ENCODE measurements at regions not wholly inside any gene's neighbourhood (a gene's known extent, or its start where the extent isn't known, plus 50 kb on each side); places are given as distances from the start of the nearest gene placed in this dataset.

DNA sequence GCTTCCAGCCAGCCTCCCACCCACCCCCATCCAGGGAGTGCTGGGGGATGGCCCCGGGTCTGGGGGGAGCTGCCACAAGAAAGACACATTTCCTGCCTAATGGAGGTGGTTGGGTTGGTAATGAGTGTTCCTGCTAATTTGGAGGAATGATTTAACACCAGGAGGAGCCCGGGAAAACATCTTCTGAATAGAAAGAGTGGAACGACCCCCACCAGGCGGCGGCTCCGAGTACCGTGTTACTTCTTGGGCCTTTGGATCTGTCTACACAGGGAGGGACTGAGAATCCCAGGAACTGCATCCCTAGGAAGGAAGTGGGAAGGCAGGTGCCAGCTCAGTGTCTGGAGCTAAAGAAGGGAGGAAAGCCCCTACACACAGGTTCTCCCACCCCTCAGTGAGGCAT lies 64.6 kb downstream of the TSPAN17 start:
- CTCF ChIA-PET = interaction anchor here (1.5 kb wide), 1 partner anchor 51 kb away, joined by 5 read pairs; no protein-coding TSS in a partner anchor

GRCh38 chr5:176712546-176713304 lies 65.4 kb downstream of the TSPAN17 start:
- no peak for TF ChIP-seq CTCF (IDR thresholded peaks at IDR 0.05; ENCODE audit: insufficient read depth, low read depth, low read length)
- CTCF ChIA-PET = interaction anchor here (0.7 to 1.5 kb wide), 2 partner anchors 51 to 1503 kb away, joined by 3 to 5 read pairs; no protein-coding TSS in a partner anchor
- H3K27me3 ChIP-seq (ENCODE audit: control insufficient read depth, insufficient read depth, low read length) = peaks cover 21% of the 10 kb centered on the region

More for the DNA sequence above, 64.6 kb downstream of the TSPAN17 start:
- peaks cover 21% of the 10 kb centered on the region for H3K27me3 ChIP-seq (ENCODE audit: control insufficient read depth, insufficient read depth, low read length)
- no peak for TF ChIP-seq CTCF (IDR thresholded peaks at IDR 0.05; ENCODE audit: insufficient read depth, low read depth, low read length)
- POLR2A ChIA-PET = no interaction called here
- DNase-seq (ENCODE audit: low read depth) = no peak
- no peaks in the 10 kb centered on the region for H3K36me3 ChIP-seq (ENCODE audit: control insufficient read depth, insufficient read depth, low read length)
- H3K4me3 ChIP-seq (ENCODE audit: low read depth, low read length) = no peak overlapping the region

DNA sequence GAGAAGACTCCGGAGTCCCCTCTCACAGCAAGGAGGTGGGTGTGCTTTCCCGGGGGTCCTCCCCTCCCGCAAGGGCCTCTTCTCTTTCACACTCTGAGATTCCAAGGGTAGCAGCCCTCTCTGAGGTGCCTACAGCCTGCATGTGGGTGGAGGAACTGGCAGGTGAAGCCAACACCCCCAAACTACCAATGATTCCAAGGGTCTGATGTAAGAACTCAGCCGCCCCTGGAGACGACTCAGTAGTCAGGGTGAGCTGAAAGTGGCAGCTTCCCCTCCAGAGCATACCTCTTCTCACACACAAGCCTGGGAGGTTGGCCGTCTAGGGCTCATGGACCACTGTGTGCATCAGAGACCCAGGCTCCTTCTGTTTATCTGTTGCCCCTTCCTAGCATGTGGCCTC lies 66.1 kb downstream of the TSPAN17 start:
- Histone ChIP-seq H3K27me3 (ENCODE audit: control insufficient read depth, insufficient read depth, low read length) (peaks cover 24% of the 10 kb centered on the region), H3K4me3 (ENCODE audit: low read depth, low read length) (no peak overlapping the region), H3K36me3 (ENCODE audit: control insufficient read depth, insufficient read depth, low read length) (no peaks in the 10 kb centered on the region)
- POLR2A ChIA-PET = no interaction called here
- TF ChIP-seq CTCF (IDR thresholded peaks at IDR 0.05; ENCODE audit: insufficient read depth, low read depth, low read length) = no peak
- no peak for DNase-seq (ENCODE audit: low read depth)
- CTCF ChIA-PET = interaction anchor here (0.7 to 1.5 kb wide), 2 partner anchors 52 to 1502 kb away, joined by 3 to 5 read pairs; no protein-coding TSS in a partner anchor

More at GRCh38 chr5:176712546-176713304, 65.4 kb downstream of the TSPAN17 start:
- no peaks in the 10 kb centered on the region for H3K36me3 ChIP-seq (ENCODE audit: control insufficient read depth, insufficient read depth, low read length)
- DNase-seq (ENCODE audit: low read depth) = no peak
- POLR2A ChIA-PET = no interaction called here
- H3K4me3 ChIP-seq (ENCODE audit: low read depth, low read length) = no peak overlapping the region

- TF ChIP-seq CTCF (IDR thresholded peaks at IDR 0.05; ENCODE audit: insufficient read depth, low read depth, low read length) = no peak
- Histone ChIP-seq H3K4me3 (ENCODE audit: low read depth, low read length) (no peak overlapping the region), H3K27me3 (ENCODE audit: control insufficient read depth, insufficient read depth, low read length) (peaks cover 25% of the 10 kb centered on the region), H3K36me3 (ENCODE audit: control insufficient read depth, insufficient read depth, low read length) (no peaks in the 10 kb centered on the region)
- ChIA-PET POLR2A (no interaction called here), CTCF (interaction anchor here (0.9 kb wide), 1 partner anchor 13 kb away, joined by 3 read pairs; no protein-coding TSS in a partner anchor)
- DNase-seq (ENCODE audit: low read depth) = no peak
Measured at GRCh38 chr5:176714067-176714466, 66.8 kb downstream of the TSPAN17 start.

DNA sequence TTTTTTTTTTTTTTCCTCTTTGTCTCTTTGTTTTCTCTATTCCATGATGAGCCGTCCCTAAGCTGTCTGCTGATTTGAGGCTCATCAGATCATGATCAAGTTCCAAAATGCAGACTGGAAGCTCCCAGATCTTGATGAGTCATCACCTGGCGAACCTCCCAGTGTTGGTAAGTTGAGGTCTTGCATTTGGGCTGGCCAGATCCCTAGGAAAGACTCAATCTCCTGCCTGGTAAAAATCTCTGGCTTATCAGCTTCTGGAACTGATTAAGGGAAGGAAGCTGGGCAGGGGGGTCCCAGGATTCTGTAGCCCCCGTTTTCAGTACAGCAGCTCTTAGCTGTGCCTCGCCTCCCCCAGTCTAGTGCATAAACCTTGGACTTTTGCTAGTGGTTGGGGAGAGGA lies 69.0 kb downstream of the TSPAN17 start:
- CTCF ChIA-PET = no interaction called here
- peaks cover 15% of the 10 kb centered on the region for H3K27me3 ChIP-seq (ENCODE audit: control insufficient read depth, insufficient read depth, low read length)
- H3K36me3 ChIP-seq (ENCODE audit: control insufficient read depth, insufficient read depth, low read length) = no peaks in the 10 kb centered on the region
- TF ChIP-seq CTCF (IDR thresholded peaks at IDR 0.05; ENCODE audit: insufficient read depth, low read depth, low read length) = no peak
- POLR2A ChIA-PET = no interaction called here
- no peak overlapping the region for H3K4me3 ChIP-seq (ENCODE audit: low read depth, low read length)
- DNase-seq (ENCODE audit: low read depth) = peak; percentile 4

Data from BJ (cell line).